Limb (tissue), 2 donors: ENCODE measurements at regions not wholly inside any gene's neighbourhood (a gene's known extent, or its start where the extent isn't known, plus 50 kb on each side); places are given as distances from the start of the nearest gene placed in this dataset.
"Not testable (repeated sequence)": the region's sequence is repeated elsewhere in the genome, so short reads cannot be mapped to it uniquely, and the experiment has no call there.

Source experiments
- DNase-seq, 2 donors: peaks; one replicate each; pipeline ENCODE4 v3.0.0-alpha.2; 2016; ENCODE audit errors: extremely low spot score in 2 of 2

DNA sequence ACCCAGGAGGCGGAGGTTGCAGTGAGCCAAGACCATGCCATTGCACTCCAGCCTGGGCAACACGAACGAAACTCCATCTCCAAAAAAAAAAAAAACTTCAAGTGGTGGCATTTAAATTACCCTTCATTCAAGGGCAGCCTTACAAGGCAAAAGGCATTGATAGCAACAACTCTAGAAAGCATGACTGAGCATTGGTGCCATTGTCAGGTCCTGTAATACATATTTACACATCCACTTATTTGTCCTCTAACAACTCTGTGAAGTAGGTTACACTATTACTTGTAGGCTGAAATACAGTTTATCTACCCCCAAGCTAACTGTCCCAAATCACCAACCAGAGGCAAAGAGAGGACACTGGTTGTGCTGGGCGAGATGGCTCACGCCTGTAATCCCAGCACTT, 52.7 kb upstream of the LARP1 start:
- no peak for DNase-seq

DNA sequence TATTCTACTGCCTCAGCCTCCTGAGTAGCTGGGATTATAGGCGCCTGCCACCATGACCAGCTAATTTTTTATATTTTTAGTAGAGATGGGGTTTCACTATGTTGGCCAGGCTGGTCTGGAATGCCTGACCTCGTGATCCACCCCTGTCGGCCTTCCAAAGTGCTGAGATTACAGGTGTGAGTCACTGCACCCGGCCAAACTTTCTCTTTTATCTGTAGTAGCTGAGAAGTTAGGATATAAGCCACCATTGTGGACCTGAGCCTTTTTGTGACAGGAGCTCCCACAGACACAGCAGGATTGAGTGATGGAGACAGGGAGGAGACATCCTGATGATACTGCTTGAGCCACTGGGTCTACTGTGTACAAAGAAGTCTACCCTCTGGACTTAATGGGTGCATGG, 53.5 kb upstream of the LARP1 start:
- DNase-seq, result not testable (repeated sequence)

- no peak for DNase-seq
Measured at GRCh38 chr5:154701181-154701580, 54.0 kb upstream of the LARP1 start.

- not testable (repeated sequence) for DNase-seq
Measured at GRCh38 chr5:154700289-154700928, 54.8 kb upstream of the LARP1 start.

GRCh38 chr5:154698763-154699162, 56.4 kb upstream of the LARP1 start:
- DNase-seq, result no peak

DNA sequence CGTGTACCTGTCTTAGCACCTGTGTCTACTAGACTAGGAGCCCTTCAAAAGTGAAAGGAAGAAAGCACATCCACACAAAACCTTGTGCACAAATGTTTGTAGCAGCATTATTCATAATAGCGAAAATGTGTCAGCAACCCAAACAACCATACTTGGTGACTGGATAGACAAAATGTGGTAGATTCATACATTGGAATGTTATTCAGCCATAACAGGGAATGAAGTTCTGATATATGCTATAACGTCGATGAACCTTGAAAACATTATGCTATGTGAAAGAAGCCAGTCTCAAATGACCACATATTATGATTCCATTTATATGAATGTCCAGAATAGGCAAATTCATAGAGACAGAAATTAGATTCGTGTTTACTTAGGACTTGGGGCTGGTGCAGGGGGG, 57.8 kb upstream of the LARP1 start:
- no peak for DNase-seq

GRCh38 chr5:154696891-154697290, 58.3 kb upstream of the LARP1 start:
- DNase-seq, result no peak

GRCh38 chr5:154694159-154694558, 61.0 kb upstream of the LARP1 start:
- DNase-seq, result no peak

GRCh38 chr5:154690488-154690887, 64.7 kb upstream of the LARP1 start:
- DNase-seq, result no peak

DNA sequence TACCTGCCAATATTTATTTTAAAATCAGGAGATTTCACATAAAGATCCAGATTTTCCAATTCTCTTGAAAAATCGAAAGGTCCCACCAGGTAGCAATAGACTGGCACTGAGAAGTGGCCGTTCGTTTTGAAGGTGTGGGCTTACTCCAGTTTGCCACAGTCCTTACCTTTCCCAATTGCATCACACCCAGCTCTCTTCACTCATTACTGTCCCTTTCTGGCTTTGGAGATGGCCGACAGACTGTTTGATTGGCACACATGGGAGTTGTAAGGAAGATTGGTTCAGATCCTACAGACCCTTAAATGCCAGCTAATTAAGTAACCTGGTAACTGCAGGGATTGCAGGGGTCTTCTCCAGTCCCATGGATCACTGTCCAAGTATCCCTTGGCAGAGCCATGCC, 68.7 kb upstream of the LARP1 start:
- DNase-seq, result no peak

GRCh38 chr5:154683101-154683880, 71.9 kb upstream of the LARP1 start:
- no peak for DNase-seq

DNA sequence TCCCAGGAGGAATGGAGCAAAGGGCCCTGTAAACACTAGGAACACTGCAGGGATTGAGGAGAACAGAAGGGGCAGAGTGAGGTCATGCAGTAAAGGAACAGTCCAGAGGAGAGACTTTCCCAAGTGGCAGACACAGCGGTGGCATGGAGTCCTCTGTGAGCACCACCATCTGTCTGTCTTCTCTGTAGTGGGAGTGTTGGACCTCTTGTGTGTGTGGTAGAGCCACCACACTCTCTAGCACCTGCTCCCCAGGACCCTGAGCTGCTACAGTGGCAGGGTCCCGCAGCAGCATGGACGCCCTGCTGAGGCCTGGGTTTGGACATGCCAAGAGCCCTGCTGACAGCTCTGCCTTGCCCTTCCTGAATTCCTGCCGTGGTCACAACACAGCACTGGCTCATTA, 75.7 kb upstream of the LARP1 start:
- no peak for DNase-seq

DNA sequence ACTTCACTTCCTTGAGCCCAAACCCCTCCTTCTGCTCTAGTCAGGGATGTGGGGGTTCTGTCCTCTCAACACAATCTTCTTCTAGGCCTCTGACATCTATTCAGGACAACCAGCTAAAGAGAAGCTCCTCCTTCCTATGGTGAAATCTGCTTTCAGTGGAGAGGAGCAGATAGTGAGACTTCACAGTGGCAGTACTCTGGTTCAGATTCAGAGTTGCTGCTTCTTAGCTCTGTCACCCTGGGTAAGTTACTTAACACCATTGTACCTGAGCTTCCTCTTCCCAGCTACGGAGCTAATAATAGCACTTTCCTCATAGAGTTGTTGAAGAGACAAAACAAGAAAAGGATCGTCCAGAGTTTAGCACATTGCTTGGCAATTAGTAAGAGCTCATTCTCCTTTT, 77.3 kb upstream of the LARP1 start:
- DNase-seq, result no peak

- no peak for DNase-seq
Measured at GRCh38 chr5:154676508-154676907, 78.7 kb upstream of the LARP1 start.

DNA sequence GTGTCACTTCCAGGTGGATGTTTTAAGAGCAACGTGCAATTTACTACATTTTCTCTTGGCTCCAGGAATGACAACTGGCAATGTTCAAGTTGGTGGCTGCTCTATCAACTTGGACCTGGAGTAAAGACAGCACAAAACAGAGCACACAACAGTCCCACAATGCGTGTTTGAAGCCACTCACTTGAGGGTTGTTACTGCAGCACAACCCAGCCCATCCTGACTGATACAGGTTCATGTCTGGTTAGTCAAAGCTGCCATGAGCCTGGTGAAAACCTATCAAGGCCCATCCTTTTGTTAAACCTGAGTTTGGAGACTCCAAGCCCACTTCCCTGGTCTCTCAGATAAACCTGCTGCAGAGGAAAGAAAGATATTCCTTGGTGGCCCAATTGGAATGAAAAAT, 81.1 kb upstream of the LARP1 start:
- no peak for DNase-seq

DNA sequence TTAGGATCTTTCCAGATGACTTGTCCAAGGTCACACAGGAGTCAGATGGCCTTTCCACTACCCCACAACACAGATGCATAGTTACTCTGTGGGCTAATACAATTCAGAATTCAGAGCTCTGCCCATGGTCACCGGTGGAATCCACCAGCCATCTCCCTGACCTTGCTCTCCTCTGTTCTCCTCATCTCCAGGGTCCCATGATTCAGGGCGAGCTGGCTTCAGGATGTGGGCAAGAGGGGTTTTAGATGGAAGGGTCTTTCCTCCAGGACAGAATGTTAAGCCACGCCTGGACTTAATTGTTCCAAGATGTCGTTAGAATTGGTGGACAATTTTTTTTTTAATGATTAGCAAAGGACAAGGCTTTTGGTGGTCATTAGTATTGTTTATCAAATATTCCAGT, 81.7 kb upstream of the LARP1 start:
- no peak for DNase-seq

GRCh38 chr5:154669913-154670312, 85.3 kb upstream of the LARP1 start:
- DNase-seq, result not testable (repeated sequence)

- no peak for DNase-seq
Measured at GRCh38 chr5:154669402-154669801, 85.8 kb upstream of the LARP1 start.

GRCh38 chr5:154664869-154665268, 90.3 kb upstream of the LARP1 start:
- DNase-seq, result no peak

GRCh38 chr5:154663424-154663823, 91.8 kb upstream of the LARP1 start:
- DNase-seq, result no peak

- DNase-seq, result no peak
Measured at GRCh38 chr5:154654486-154655371, 100.4 kb upstream of the LARP1 start.

DNA sequence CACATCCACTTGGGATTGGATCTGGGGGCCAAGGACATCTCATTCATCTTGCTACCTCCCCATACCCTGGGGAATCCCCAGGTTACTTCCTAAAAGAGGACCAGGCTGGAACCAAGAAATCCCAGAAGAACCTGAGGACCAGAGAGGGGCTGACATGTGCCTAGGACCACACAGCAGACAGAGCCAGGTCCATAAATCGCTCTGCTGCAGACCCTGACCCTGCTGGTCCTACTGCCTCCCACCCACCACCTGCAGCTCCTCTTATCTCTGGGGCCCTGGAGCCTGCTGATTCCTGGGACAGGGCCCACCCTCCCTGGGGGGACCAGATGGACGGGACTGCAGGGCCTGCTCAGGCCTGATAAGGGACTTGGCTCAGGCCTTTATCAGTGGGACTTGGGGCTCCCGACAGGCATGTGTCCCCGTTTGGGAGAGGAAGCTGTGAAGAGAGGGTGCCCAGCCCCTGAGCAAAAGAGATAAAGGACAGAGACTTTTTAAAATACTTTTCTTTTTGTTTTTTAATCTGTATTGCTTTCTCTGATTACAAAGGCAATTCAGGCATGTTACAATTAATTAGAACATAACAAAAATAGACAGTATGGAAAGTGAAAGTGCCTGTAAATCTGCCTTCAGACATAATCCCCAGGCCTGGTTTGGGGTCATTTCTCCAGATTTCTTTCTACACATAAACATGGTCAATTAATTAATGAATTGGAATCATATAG, 101.3 kb upstream of the LARP1 start:
- peak in 1 of 2 donors; percentile 38 for DNase-seq
